DMS114 treated with DMSO at 0.1 percent for 48 hours (cell line): ENCODE measurements at regions not wholly inside any gene's neighbourhood (a gene's known extent, or its start where the extent isn't known, plus 50 kb on each side); places are given as distances from the start of the nearest gene placed in this dataset.

ENCODE experiments used
- DNase-seq: peaks from one replicate; lab custom pipeline; 2025; ENCODE audit not compliant: unreplicated experiment; lab: John Stamatoyannopoulos, UW

GRCh38 chr5:57824047-57824446 is 341.4 kb upstream of the ACTBL2 start:
- no peak for DNase-seq

- DNase-seq = no peak
Measured at GRCh38 chr5:57822651-57823050, 340.0 kb upstream of the ACTBL2 start.

- DNase-seq = no peak
Measured at GRCh38 chr5:57818397-57818796, 335.8 kb upstream of the ACTBL2 start.

- DNase-seq = no peak
Measured at GRCh38 chr5:57817924-57818323, 335.3 kb upstream of the ACTBL2 start.

GRCh38 chr5:57817001-57817453 is 334.4 kb upstream of the ACTBL2 start:
- DNase-seq = no peak

GRCh38 chr5:57816108-57816507 is 333.5 kb upstream of the ACTBL2 start:
- DNase-seq = no peak

GRCh38 chr5:57805732-57806131 is 323.1 kb upstream of the ACTBL2 start:
- DNase-seq = no peak

GRCh38 chr5:57805170-57805569 is 322.6 kb upstream of the ACTBL2 start:
- DNase-seq = no peak

- no peak for DNase-seq
Measured at GRCh38 chr5:57804505-57804904, 321.9 kb upstream of the ACTBL2 start.

- no peak for DNase-seq
Measured at GRCh38 chr5:57804007-57804444, 321.4 kb upstream of the ACTBL2 start.

GRCh38 chr5:57802131-57802530 is 319.5 kb upstream of the ACTBL2 start:
- no peak for DNase-seq

GRCh38 chr5:57795203-57795602 is 312.6 kb upstream of the ACTBL2 start:
- no peak for DNase-seq

- no peak for DNase-seq
Measured at GRCh38 chr5:57791875-57792274, 309.3 kb upstream of the ACTBL2 start.

GRCh38 chr5:57785946-57786345 is 303.3 kb upstream of the ACTBL2 start:
- DNase-seq = no peak

- DNase-seq = no peak
Measured at GRCh38 chr5:57784121-57784520, 301.5 kb upstream of the ACTBL2 start.

GRCh38 chr5:57783693-57784092 is 301.1 kb upstream of the ACTBL2 start:
- no peak for DNase-seq

- no peak for DNase-seq
Measured at GRCh38 chr5:57780961-57781325, 298.3 kb upstream of the ACTBL2 start.

GRCh38 chr5:57780306-57780960 is 297.8 kb upstream of the ACTBL2 start:
- DNase-seq = no peak

- DNase-seq = peak; percentile 48
Measured at GRCh38 chr5:57779383-57780223, 297.0 kb upstream of the ACTBL2 start.

GRCh38 chr5:57778501-57779091 is 296.0 kb upstream of the ACTBL2 start:
- DNase-seq = no peak

- DNase-seq = no peak
Measured at GRCh38 chr5:57777174-57777581, 294.6 kb upstream of the ACTBL2 start.

GRCh38 chr5:57776035-57776434 is 293.4 kb upstream of the ACTBL2 start:
- DNase-seq = no peak
